ENCODE measurements at regions not wholly inside any gene's neighbourhood (a gene's known extent, or its start where the extent isn't known, plus 50 kb on each side); places are given as distances from the start of the nearest gene placed in this dataset.

DNA sequence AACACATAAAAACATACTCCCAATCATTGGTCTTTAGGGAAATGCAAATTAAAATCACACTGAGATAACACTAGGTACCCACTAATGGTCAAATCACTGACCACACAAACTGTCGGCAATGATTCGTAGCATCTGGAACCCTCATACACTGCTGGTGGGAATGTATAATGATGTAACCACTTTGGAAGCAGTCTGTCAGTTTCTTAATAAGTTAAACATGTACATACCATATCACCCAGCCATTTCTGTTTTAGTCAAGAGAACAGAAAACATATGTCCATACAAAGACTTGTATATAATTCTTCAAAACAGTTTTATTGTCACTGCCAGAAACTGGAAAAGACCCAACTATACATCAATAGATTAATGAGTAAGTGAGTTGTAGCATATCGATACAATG lies 63.3 kb upstream of the LRRC3B start:
- DNase-seq, result no peak

DNA sequence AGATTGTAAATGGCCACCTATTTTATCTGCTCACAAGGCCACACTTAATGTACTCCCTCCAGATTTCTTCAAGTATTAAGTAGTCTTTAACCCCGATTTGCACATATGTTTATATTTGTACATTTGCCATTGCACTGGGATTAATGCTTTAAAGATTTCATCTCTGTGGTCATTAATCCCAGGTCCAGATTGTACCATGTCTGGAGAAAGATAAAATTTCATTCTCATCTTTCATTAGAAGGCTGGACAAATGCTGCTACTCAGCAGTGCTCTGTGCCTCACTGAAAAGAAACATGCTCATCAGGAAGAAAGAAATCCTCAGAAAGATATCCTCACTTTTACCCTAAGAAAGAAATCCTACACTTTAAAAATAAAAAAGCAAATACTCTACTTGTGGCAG lies 62.5 kb upstream of the LRRC3B start:
- DNase-seq, result no peak

DNA sequence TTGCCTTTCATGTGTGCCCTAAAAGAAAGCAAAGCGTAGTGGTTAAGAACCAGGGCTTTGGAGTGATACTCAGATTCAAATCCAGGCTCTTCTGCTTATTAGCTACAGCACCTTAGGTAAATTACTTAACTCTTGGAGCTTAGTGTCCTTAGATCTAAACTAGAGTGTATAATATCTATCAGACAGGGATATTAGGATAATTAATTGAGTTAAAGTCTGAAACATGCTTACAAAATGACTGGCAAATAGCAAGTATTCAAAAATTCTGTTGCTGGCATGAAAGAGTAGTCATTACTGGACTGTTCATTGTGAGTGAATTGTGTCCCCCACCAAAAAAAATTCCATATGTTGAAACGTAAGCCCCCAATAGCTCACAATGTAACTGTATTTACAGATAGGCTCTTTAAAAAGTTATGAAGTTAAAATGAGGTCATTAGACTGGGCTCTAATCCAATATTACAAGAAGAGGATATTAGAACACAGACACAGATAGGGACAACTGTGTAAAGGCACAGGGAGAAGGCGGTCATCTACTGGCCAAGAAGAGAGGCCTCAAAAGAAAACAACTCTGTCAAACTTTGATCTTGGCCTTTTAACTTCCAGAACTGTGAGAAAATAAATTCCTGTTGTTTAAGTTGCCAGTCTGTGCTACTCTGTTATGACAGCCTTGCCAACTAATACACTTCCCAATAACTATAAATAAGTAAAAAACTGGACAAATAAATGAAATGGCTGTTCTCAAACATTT lies 60.4 kb upstream of the LRRC3B start:
- DNase-seq, result no peak

All from right forelimb (tissue), 1 donor.